ENCODE measurements at regions not wholly inside any gene's neighbourhood (a gene's known extent, or its start where the extent isn't known, plus 50 kb on each side); places are given as distances from the start of the nearest gene placed in this dataset.

GRCh38 chr2:42895134-42895790 is 102.9 kb upstream of the HAAO start:
- DNase-seq (ENCODE audit: low spot score) = no peak

- no peak for DNase-seq (ENCODE audit: low spot score)
These were observed 100.8 kb upstream of the HAAO start for GRCh38 chr2:42893047-42893758.

- no peak for DNase-seq (ENCODE audit: low spot score)
These were observed 98.5 kb upstream of the HAAO start for GRCh38 chr2:42890791-42891355.

GRCh38 chr2:42888321-42889245 is 96.2 kb upstream of the HAAO start:
- no peak for DNase-seq (ENCODE audit: low spot score)

GRCh38 chr2:42886921-42887320 is 94.5 kb upstream of the HAAO start:
- DNase-seq (ENCODE audit: low spot score) = no peak

GRCh38 chr2:42882756-42883155 is 90.4 kb upstream of the HAAO start:
- no peak for DNase-seq (ENCODE audit: low spot score)

- no peak for DNase-seq (ENCODE audit: low spot score)
These were observed 89.3 kb upstream of the HAAO start for GRCh38 chr2:42881732-42882131.

- no peak for DNase-seq (ENCODE audit: low spot score)
These were observed 88.6 kb upstream of the HAAO start for GRCh38 chr2:42880738-42881690.

GRCh38 chr2:42879913-42880737 is 87.7 kb upstream of the HAAO start:
- DNase-seq (ENCODE audit: low spot score) = no peak

- no peak for DNase-seq (ENCODE audit: low spot score)
These were observed 86.8 kb upstream of the HAAO start for GRCh38 chr2:42879121-42879705.

- no peak for DNase-seq (ENCODE audit: low spot score)
These were observed 86.2 kb upstream of the HAAO start for GRCh38 chr2:42878581-42878980.

GRCh38 chr2:42877936-42878335 is 85.6 kb upstream of the HAAO start:
- no peak for DNase-seq (ENCODE audit: low spot score)

GRCh38 chr2:42877511-42877910 is 85.1 kb upstream of the HAAO start:
- no peak for DNase-seq (ENCODE audit: low spot score)

- DNase-seq (ENCODE audit: low spot score) = no peak
These were observed 84.0 kb upstream of the HAAO start for GRCh38 chr2:42876326-42876751.

- no peak for DNase-seq (ENCODE audit: low spot score)
These were observed 83.5 kb upstream of the HAAO start for GRCh38 chr2:42875880-42876279.

- no peak for DNase-seq (ENCODE audit: low spot score)
These were observed 82.8 kb upstream of the HAAO start for GRCh38 chr2:42874949-42875801.

GRCh38 chr2:42872721-42873120 is 80.3 kb upstream of the HAAO start:
- no peak for DNase-seq (ENCODE audit: low spot score)

- no peak for DNase-seq (ENCODE audit: low spot score)
These were observed 79.0 kb upstream of the HAAO start for GRCh38 chr2:42871372-42871771.

GRCh38 chr2:42868874-42869273 is 76.5 kb upstream of the HAAO start:
- DNase-seq (ENCODE audit: low spot score) = no peak
